Endothelial cell of umbilical vein (primary cell): ENCODE measurements at regions not wholly inside any gene's neighbourhood (a gene's known extent, or its start where the extent isn't known, plus 50 kb on each side); places are given as distances from the start of the nearest gene placed in this dataset.

Experiments used
- BruUV-seq: library from RNA; stranded (reverse); fragments of 400-500 nt; replicated peaks from 2 replicates; lab custom pipeline; 2021; lab: Mats Ljungman, UMichigan
- CTCF ChIA-PET: fragments of 300-600, 350-600 bp; sonication (Branson Sonifier 250); formaldehyde crosslinking; loops from one replicate; lab custom pipeline; 2021; ENCODE audit warnings: antibody characterized with exemption, inconsistent platforms; lab: Charles Lee
- POLR2A ChIA-PET: fragments of 300-600, 350-600 bp; sonication (Branson Sonifier 250); formaldehyde crosslinking; loops from one replicate; lab custom pipeline; 2021; ENCODE audit warnings: antibody characterized with exemption, inconsistent platforms; lab: Charles Lee
- DNase-seq: peaks from one replicate; pipeline ENCODE4 v3.0.0-alpha.2; 2011; ENCODE audit warnings: low read depth, low spot score
- FAIRE-seq: peaks from 2 replicates; lab custom pipeline; 2011; peaks lifted over from hg19 to GRCh38; lab: Jason Lieb, UNC
- H2AFZ ChIP-seq: 2 replicates; pipeline ENCODE4 v1.6.0; 2012; ENCODE audit warnings: low read depth, low read length, control low read depth, inconsistent platforms
- H3K27ac ChIP-seq: 2 replicates; pipeline ENCODE4 v1.5.1; 2011; ENCODE audit warnings: low read depth, mild to moderate bottlenecking, control low read depth, low read length, moderate library complexity; ENCODE audit not compliant: insufficient read depth
- H3K27me3 ChIP-seq, 2 experiments: 2 replicates each; pipeline versions ENCODE4 v1.6.0 to v1.6.1; 2011; ENCODE audit warnings: low read length in 2 of 2, mixed read lengths in 1 of 2; ENCODE audit not compliant: control insufficient read depth in 2 of 2, insufficient read depth in 2 of 2
- H3K36me3 ChIP-seq, 2 experiments: 2 replicates in 1 of 2; 3 replicates in 1 of 2; pipeline ENCODE4 v1.5.1; 2011; ENCODE audit warnings: low read length in 2 of 2, mild to moderate bottlenecking in 1 of 2, moderate library complexity in 1 of 2; ENCODE audit not compliant: control insufficient read depth in 2 of 2, insufficient read depth in 2 of 2; ENCODE audit errors: extremely low read depth in 1 of 2
- H3K4me1 ChIP-seq: 3 replicates; pipeline ENCODE4 v1.5.1; 2011; ENCODE audit warnings: mild to moderate bottlenecking, low read length; ENCODE audit not compliant: control insufficient read depth, insufficient read depth; ENCODE audit errors: extremely low read depth
- H3K4me2 ChIP-seq: 2 replicates; pipeline ENCODE4 v1.6.1; 2011; ENCODE audit warnings: low read length, control low read depth, mixed read lengths; ENCODE audit not compliant: insufficient read depth
- H3K4me3 ChIP-seq, 3 experiments: fragments of 200-600 bp in 1 of 3; sonication (generic), shearing (Covaris generic) in 1 of 3; replicated peaks in 1 of 3; 2 replicates each; pipeline ENCODE4 v1.5.1; 2011 to 2016; ENCODE audit warnings: control low read depth in 3 of 3, low read length in 3 of 3, mild to moderate bottlenecking in 2 of 3, inconsistent platforms in 1 of 3, low read depth in 1 of 3, moderate library complexity in 1 of 3; ENCODE audit not compliant: insufficient read depth in 1 of 3
- H3K79me2 ChIP-seq: 2 replicates; pipeline ENCODE4 v1.6.0; 2012; ENCODE audit warnings: low read length, inconsistent platforms; ENCODE audit not compliant: control insufficient read depth, insufficient read depth
- H3K9ac ChIP-seq: replicated peaks from 2 replicates; pipeline ENCODE3; 2011; ENCODE audit warnings: low read length, control low read depth; ENCODE audit not compliant: insufficient read depth; ENCODE audit errors: extremely low read depth
- H3K9me1 ChIP-seq: replicated peaks from 3 replicates; pipeline ENCODE4 v1.6.0; 2011; ENCODE audit warnings: mild to moderate bottlenecking, low read length; ENCODE audit not compliant: control insufficient read depth, insufficient read depth; ENCODE audit errors: extremely low read depth
- H3K9me3 ChIP-seq: replicated peaks from 2 replicates; pipeline ENCODE4 v1.5.1; 2012; ENCODE audit warnings: low read length, inconsistent platforms; ENCODE audit not compliant: control insufficient read depth, insufficient read depth
- H4K20me1 ChIP-seq: replicated peaks from 2 replicates; pipeline ENCODE3; 2011; ENCODE audit warnings: mild to moderate bottlenecking, low read length; ENCODE audit not compliant: control insufficient read depth, insufficient read depth; ENCODE audit errors: extremely low read depth
- CTCF ChIP-seq, 2 donors: IDR thresholded peaks; 1 replicate in 1 of 2; 2 replicates in 1 of 2; pipeline ENCODE4 v1.5.1; 2011; ENCODE audit warnings: low read length in 2 of 2, mild to moderate bottlenecking in 2 of 2, moderate library complexity in 2 of 2, control low read depth in 1 of 2, inconsistent platforms in 1 of 2, low read depth in 1 of 2; ENCODE audit not compliant: insufficient read depth in 1 of 2; ENCODE audit errors: extremely low read depth in 1 of 2
- EZH2 ChIP-seq: IDR thresholded peaks from 2 replicates; pipeline ENCODE4 v1.6.1; 2012; ENCODE audit warnings: borderline replicate concordance, low read depth, mild to moderate bottlenecking, moderate library complexity, low read length, inconsistent platforms; ENCODE audit not compliant: severe bottlenecking
- FOS ChIP-seq: IDR thresholded peaks from 2 replicates; pipeline ENCODE4 v1.6.1; 2011; ENCODE audit warnings: mild to moderate bottlenecking, low read length, moderate library complexity, borderline replicate concordance; ENCODE audit not compliant: insufficient read depth
- GATA2 ChIP-seq: IDR thresholded peaks from 2 replicates; pipeline ENCODE4 v1.7.0; 2011; ENCODE audit warnings: low read depth, mild to moderate bottlenecking, moderate library complexity, mixed read lengths, low read length; ENCODE audit not compliant: insufficient read length, insufficient read depth
- JUN ChIP-seq: IDR thresholded peaks from 2 replicates; pipeline ENCODE4 v1.6.1; 2011; ENCODE audit warnings: borderline replicate concordance, low read depth; ENCODE audit not compliant: insufficient read length, insufficient read depth
- MAX ChIP-seq: IDR thresholded peaks from 2 replicates; pipeline ENCODE4 v1.6.1; 2011; ENCODE audit not compliant: insufficient read depth, insufficient read length
- MYC ChIP-seq: IDR thresholded peaks from one replicate; pipeline ENCODE4 v1.6.1; 2011; ENCODE audit warnings: mild to moderate bottlenecking, low read depth, low read length
- POLR2A ChIP-seq: IDR thresholded peaks from 2 replicates; pipeline ENCODE4 v1.6.1; 2012; ENCODE audit warnings: low read depth, mild to moderate bottlenecking, control low read depth, low read length
- POLR2AphosphoS5 ChIP-seq: IDR thresholded peaks from 2 replicates; pipeline ENCODE4 v1.6.1; 2012; ENCODE audit warnings: low read depth, mild to moderate bottlenecking, control low read depth, low read length, moderate library complexity; ENCODE audit not compliant: insufficient read depth
- dilution Hi-C: fragments of 300-500 bp; cut with MboI; formaldehyde crosslinking; loops from one replicate; pipeline ENCODE4 v1.15.0; 2019; ENCODE audit warnings: low sequenced_read_pairs; ENCODE audit not compliant: extremely low pct_ligation_motif_present
- intact Hi-C: fragments of 100-400 bp; cut with micrococcal nuclease; formaldehyde crosslinking; loops from one replicate; pipeline ENCODE4 v1.10.0; 2022

GRCh38 chr3:189512821-189513220, 118.4 kb upstream of the TP63 start:
- no TSS peak for BruUV-seq
- CTCF ChIA-PET = no interaction called here
- FAIRE-seq = no peak

More at GRCh38 chr3:189512821-189513220, 118.4 kb upstream of the TP63 start:
- H3K9me3 ChIP-seq = peaks cover 5% of the 10 kb centered on the region
- intact Hi-C loops = no loop called here
- H3K4me1 ChIP-seq = no peaks in the 10 kb centered on the region
- H2AFZ ChIP-seq = no peak overlapping the region
- TF ChIP-seq GATA2 (no peak), POLR2A (no peak), CTCF (IDR thresholded peaks at IDR 0.05; ENCODE audit: extremely low read depth in 1 of 2, insufficient read depth in 1 of 2, low read depth in 1 of 2, low read length in 2 of 2) (no peak), MYC (no peak), POLR2AphosphoS5 (no peak), MAX (no peak), JUN (no peak), EZH2 (no peak), FOS (no peak)
- H3K9me1 ChIP-seq = no peaks in the 10 kb centered on the region
- H3K9ac ChIP-seq = no peak overlapping the region
- no peak overlapping the region for H3K4me2 ChIP-seq
- DNase-seq = no peak
- H3K4me3 ChIP-seq = no peak overlapping the region
- H4K20me1 ChIP-seq = no peaks in the 10 kb centered on the region
- H3K79me2 ChIP-seq = no peaks in the 10 kb centered on the region
- no peaks in the 10 kb centered on the region for H3K36me3 ChIP-seq
- no peaks in the 10 kb centered on the region for H3K27me3 ChIP-seq
- POLR2A ChIA-PET = no interaction called here
- H3K27ac ChIP-seq = no peak overlapping the region
- dilution Hi-C loops = no loop called here
